ENCODE measurements at regions not wholly inside any gene's neighbourhood (a gene's known extent, or its start where the extent isn't known, plus 50 kb on each side); places are given as distances from the start of the nearest gene placed in this dataset.

DNA sequence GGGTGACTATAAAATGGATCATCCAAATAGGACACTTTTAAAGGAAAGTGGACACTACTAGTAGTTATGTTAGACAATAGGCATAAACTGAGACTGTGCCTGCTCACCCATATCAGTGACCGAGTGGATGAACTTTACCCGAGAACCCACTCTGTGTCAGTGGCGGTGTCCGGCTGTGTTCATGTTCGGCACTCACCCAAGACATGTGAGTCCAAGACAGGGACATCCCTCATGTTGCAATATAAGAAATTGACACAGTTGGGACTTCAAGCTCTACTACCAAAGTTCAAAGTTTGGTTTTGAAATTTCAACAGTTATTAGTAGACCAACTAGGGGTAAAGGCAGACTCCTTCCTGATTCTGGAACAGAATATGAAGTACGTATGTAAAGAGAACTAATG, 326.3 kb upstream of the TNP1 start:
- H3K9ac ChIP-seq (ENCODE audit: low read length): peak overlapping the region; percentile 82
- H3K9me3 ChIP-seq (ENCODE audit: control insufficient read depth, low read length): no peaks in the 10 kb centered on the region
- no peak for DNase-seq (ENCODE audit: low read depth)
- no peaks in the 10 kb centered on the region for H3K36me3 ChIP-seq (ENCODE audit: control insufficient read depth, insufficient read depth, low read length, severe bottlenecking)
- H3K4me3 ChIP-seq (ENCODE audit: low read length): peak overlapping the region; percentile 10
- no peaks in the 10 kb centered on the region for H3K27me3 ChIP-seq (replicated peaks; ENCODE audit: control insufficient read depth, insufficient read depth, low read length)
- H3K4me1 ChIP-seq (ENCODE audit: control insufficient read depth, insufficient read depth, low read length): peaks cover 45% of the 10 kb centered on the region

DNA sequence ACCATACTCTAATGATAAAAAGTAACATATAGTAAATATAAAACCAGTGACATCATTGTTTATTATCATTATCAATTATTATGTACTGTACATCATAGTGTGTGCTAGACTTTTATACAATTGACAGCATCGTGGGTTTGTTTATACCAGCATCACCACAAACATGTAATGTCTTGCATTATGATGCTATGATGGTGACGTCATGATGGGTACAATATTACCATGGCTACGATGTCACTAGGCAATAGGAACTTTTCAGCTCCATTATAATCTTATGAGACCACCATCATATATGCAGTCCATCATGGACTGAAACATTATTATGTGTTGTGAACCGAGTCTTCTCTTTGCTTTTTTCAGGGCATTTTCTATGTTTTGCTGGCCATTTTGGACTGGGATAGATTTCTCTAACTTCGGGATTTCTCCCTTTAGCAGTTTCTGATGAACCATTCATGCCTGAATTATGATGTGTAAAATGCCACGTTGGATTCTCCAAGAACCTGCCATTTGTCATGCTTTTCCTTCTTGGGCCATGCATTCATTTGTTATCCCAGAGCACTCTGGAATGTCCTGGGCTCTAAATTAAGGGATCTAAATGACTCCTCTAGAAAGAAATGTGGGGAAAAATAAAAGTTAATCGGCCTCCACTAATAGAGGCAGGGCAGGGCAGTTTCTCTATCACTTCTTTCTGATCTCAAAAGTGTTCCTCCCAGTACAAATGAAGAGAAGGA, 325.6 kb upstream of the TNP1 start:
- Histone ChIP-seq H3K4me3 (ENCODE audit: low read length) (peak overlapping the region; percentile 10), H3K4me1 (ENCODE audit: control insufficient read depth, insufficient read depth, low read length) (peaks cover 45% of the 10 kb centered on the region), H3K9me3 (ENCODE audit: control insufficient read depth, low read length) (no peaks in the 10 kb centered on the region), H3K9ac (ENCODE audit: low read length) (peak overlapping the region; percentile 82), H3K27me3 (replicated peaks; ENCODE audit: control insufficient read depth, insufficient read depth, low read length) (no peaks in the 10 kb centered on the region), H3K36me3 (ENCODE audit: control insufficient read depth, insufficient read depth, low read length, severe bottlenecking) (no peaks in the 10 kb centered on the region)
- no peak for DNase-seq (ENCODE audit: low read depth)

DNA sequence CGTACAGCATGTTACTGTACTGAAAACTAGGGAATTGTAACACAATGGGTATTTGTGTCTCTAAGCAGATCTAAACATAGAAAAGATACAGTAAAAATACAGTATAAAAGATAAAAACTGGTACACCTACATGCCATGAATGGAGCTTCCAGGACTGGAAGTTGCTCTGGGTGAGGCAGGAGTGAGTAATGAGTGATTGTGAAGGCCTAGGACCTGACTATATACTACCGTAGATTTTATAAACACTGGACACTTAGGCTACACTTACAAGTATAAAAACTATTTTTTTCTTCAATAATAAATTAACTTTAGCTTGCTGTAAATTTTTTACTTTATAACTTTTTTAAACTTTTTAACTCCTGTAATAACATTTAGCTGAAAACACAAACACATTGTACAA, 324.4 kb upstream of the TNP1 start:
- DNase-seq (ENCODE audit: low read depth): no peak
- Histone ChIP-seq H3K9me3 (ENCODE audit: control insufficient read depth, low read length) (no peaks in the 10 kb centered on the region), H3K4me3 (ENCODE audit: low read length) (no peak overlapping the region), H3K9ac (ENCODE audit: low read length) (no peak overlapping the region), H3K27me3 (replicated peaks; ENCODE audit: control insufficient read depth, insufficient read depth, low read length) (no peaks in the 10 kb centered on the region), H3K4me1 (ENCODE audit: control insufficient read depth, insufficient read depth, low read length) (peaks cover 37% of the 10 kb centered on the region), H3K36me3 (ENCODE audit: control insufficient read depth, insufficient read depth, low read length, severe bottlenecking) (no peaks in the 10 kb centered on the region)

DNA sequence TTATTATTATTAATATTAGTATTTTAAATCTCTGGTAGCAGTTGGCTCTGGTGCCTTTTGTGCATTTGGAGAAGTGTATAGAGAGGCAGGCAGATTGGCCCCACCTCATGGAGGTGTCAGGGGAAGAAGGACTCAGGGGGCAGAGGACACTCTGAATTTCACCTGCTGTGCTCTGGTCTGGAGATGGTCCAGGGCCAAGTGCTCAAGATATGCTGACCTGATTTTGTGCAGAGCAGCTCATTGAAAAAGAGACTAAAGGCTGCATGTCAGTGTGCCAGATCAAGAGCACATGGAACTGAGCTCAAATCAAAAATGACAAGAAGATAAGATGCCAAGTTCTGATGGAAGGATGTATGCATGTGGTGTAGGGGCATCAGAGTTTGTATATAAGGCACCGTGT, 323.6 kb upstream of the TNP1 start:
- H3K9me3 ChIP-seq (ENCODE audit: control insufficient read depth, low read length): no peaks in the 10 kb centered on the region
- H3K9ac ChIP-seq (ENCODE audit: low read length): no peak overlapping the region
- H3K27me3 ChIP-seq (replicated peaks; ENCODE audit: control insufficient read depth, insufficient read depth, low read length): no peaks in the 10 kb centered on the region
- DNase-seq (ENCODE audit: low read depth): no peak
- peaks cover 34% of the 10 kb centered on the region for H3K4me1 ChIP-seq (ENCODE audit: control insufficient read depth, insufficient read depth, low read length)
- no peak overlapping the region for H3K4me3 ChIP-seq (ENCODE audit: low read length)
- H3K36me3 ChIP-seq (ENCODE audit: control insufficient read depth, insufficient read depth, low read length, severe bottlenecking): no peaks in the 10 kb centered on the region

DNA sequence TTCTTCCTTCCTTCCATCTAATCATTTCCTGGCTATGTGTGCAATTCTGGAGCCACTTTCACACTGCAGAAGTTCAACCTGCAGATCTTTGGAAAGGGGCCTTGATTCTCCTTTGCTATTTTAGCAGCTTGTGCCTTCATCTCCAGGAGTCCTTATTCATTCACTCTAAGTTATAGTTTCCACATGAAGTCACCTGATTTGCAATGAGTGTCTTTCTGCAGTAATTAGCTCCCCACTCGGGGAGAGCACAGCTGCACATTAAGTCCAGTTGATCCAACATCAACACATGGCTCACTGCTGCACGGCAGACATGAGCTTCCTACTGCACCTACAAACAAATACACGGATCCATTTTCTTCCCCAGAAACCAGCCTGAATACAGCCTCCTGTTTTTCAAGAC, 323.1 kb upstream of the TNP1 start:
- H3K27me3 ChIP-seq (replicated peaks; ENCODE audit: control insufficient read depth, insufficient read depth, low read length): no peaks in the 10 kb centered on the region
- no peak overlapping the region for H3K9ac ChIP-seq (ENCODE audit: low read length)
- H3K4me1 ChIP-seq (ENCODE audit: control insufficient read depth, insufficient read depth, low read length): peaks cover 34% of the 10 kb centered on the region
- no peak overlapping the region for H3K4me3 ChIP-seq (ENCODE audit: low read length)
- DNase-seq (ENCODE audit: low read depth): no peak
- no peaks in the 10 kb centered on the region for H3K36me3 ChIP-seq (ENCODE audit: control insufficient read depth, insufficient read depth, low read length, severe bottlenecking)
- H3K9me3 ChIP-seq (ENCODE audit: control insufficient read depth, low read length): no peaks in the 10 kb centered on the region

DNA sequence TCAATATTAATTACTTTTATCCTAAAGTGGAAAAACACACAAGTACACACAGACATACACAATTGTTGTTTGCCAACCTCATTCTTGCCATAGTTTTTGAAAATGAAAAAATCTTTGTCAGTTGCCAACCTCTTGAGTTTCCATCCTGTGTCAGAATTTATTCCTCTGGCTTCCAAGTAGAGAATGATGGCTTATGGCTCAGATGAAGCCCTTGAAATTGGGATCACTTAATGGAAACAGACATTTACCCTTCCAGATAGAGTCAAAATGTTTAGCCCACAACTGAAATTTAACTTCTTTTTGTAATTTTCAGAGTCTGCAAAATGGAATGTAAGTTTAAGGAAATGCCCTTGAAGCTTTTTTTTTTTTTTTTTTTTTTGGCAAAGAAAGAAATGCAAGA, 321.6 kb upstream of the TNP1 start:
- Histone ChIP-seq H3K4me3 (ENCODE audit: low read length) (no peak overlapping the region), H3K9me3 (ENCODE audit: control insufficient read depth, low read length) (no peaks in the 10 kb centered on the region), H3K36me3 (ENCODE audit: control insufficient read depth, insufficient read depth, low read length, severe bottlenecking) (no peaks in the 10 kb centered on the region), H3K4me1 (ENCODE audit: control insufficient read depth, insufficient read depth, low read length) (peaks cover 22% of the 10 kb centered on the region), H3K9ac (ENCODE audit: low read length) (no peak overlapping the region), H3K27me3 (replicated peaks; ENCODE audit: control insufficient read depth, insufficient read depth, low read length) (no peaks in the 10 kb centered on the region)
- peak; percentile 2 for DNase-seq (ENCODE audit: low read depth)

DNA sequence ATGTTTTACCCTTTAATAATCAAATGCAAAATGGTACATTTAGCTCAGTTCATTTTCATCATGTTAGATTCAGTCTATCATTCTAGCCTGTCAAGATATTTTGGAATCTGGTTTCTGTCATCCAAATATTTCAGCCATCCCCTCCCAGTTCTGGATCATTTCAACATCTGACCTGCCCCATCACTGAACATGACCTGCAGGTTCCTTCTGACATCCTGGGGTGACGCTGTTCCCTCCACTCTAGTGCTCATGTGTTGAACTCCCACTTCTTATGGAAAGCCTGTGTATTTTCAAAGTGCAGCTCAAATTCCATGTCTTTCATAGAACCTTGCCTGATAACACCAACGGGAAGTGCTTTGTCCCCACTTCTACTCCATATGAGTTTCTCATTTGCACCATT, 320.0 kb upstream of the TNP1 start:
- H3K4me1 ChIP-seq (ENCODE audit: control insufficient read depth, insufficient read depth, low read length): peaks cover 6% of the 10 kb centered on the region
- H3K9ac ChIP-seq (ENCODE audit: low read length): no peak overlapping the region
- H3K4me3 ChIP-seq (ENCODE audit: low read length): no peak overlapping the region
- H3K9me3 ChIP-seq (ENCODE audit: control insufficient read depth, low read length): no peaks in the 10 kb centered on the region
- no peaks in the 10 kb centered on the region for H3K36me3 ChIP-seq (ENCODE audit: control insufficient read depth, insufficient read depth, low read length, severe bottlenecking)
- no peaks in the 10 kb centered on the region for H3K27me3 ChIP-seq (replicated peaks; ENCODE audit: control insufficient read depth, insufficient read depth, low read length)
- DNase-seq (ENCODE audit: low read depth): no peak

DNA sequence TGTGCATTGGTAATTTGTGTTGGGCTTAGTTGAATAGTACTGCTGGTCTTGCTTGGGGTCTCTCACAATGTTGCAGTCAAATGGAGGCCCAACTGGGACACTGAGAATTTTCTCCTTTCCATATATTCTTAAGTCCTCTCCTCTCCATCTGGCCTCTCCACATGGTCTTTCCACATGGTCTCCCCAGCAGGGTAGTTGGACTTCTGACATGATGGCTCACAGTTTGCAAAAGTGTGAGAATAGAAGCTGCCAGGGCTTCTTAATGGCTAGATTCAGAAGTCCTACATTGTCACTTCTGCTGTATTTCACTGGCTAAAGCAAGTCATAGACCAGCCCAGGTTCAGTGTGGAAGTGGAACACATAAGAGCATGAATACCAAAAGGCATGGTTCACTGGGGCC, 318.5 kb upstream of the TNP1 start:
- H3K9ac ChIP-seq (ENCODE audit: low read length): no peak overlapping the region
- no peak overlapping the region for H3K4me3 ChIP-seq (ENCODE audit: low read length)
- H3K36me3 ChIP-seq (ENCODE audit: control insufficient read depth, insufficient read depth, low read length, severe bottlenecking): no peaks in the 10 kb centered on the region
- DNase-seq (ENCODE audit: low read depth): no peak
- no peaks in the 10 kb centered on the region for H3K9me3 ChIP-seq (ENCODE audit: control insufficient read depth, low read length)
- H3K4me1 ChIP-seq (ENCODE audit: control insufficient read depth, insufficient read depth, low read length): no peaks in the 10 kb centered on the region
- no peaks in the 10 kb centered on the region for H3K27me3 ChIP-seq (replicated peaks; ENCODE audit: control insufficient read depth, insufficient read depth, low read length)

DNA sequence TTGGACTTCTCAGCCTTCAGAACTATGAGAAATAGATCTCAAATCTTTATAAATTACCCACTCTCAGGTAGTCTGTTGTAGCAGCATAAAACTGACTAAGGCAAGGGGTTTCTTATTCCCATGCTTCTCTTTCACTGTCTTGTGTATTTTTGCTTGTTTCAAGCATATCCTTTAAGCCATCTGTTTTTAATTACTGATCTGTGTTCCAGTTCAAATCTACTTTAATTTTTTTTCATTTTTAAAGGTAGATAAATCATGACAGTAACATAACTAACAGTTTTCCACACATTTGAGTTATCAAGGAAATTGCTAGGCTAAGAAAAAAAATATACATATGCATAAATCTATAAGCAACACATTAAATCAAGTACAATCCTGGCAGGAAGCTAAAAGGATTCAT, 317.9 kb upstream of the TNP1 start:
- Histone ChIP-seq H3K9ac (ENCODE audit: low read length) (no peak overlapping the region), H3K27me3 (replicated peaks; ENCODE audit: control insufficient read depth, insufficient read depth, low read length) (no peaks in the 10 kb centered on the region), H3K9me3 (ENCODE audit: control insufficient read depth, low read length) (no peaks in the 10 kb centered on the region), H3K36me3 (ENCODE audit: control insufficient read depth, insufficient read depth, low read length, severe bottlenecking) (no peaks in the 10 kb centered on the region), H3K4me1 (ENCODE audit: control insufficient read depth, insufficient read depth, low read length) (no peaks in the 10 kb centered on the region), H3K4me3 (ENCODE audit: low read length) (no peak overlapping the region)
- peak; percentile 44 for DNase-seq (ENCODE audit: low read depth)

DNA sequence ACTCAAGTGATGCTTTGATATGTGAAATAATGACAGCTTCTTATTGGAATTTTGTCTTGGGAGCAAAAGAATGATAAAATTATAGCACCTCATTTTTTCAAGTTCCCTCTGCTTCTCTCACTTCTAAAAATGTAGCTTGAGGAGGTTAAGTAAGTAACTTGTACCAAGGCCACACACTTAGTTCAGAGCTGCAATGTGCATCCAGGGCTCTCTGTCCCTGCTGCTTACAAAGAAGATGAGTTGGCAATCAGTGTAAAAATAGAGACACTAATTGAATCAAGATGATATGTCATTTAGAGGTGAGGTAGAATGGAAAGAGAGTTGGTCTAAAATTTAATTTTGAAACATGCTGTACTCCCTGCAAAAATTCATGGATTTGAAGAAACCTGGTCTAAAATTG, 312.0 kb upstream of the TNP1 start:
- no peaks in the 10 kb centered on the region for H3K4me1 ChIP-seq (ENCODE audit: control insufficient read depth, insufficient read depth, low read length)
- H3K36me3 ChIP-seq (ENCODE audit: control insufficient read depth, insufficient read depth, low read length, severe bottlenecking): no peaks in the 10 kb centered on the region
- no peaks in the 10 kb centered on the region for H3K27me3 ChIP-seq (replicated peaks; ENCODE audit: control insufficient read depth, insufficient read depth, low read length)
- no peak for DNase-seq (ENCODE audit: low read depth)
- no peak overlapping the region for H3K9ac ChIP-seq (ENCODE audit: low read length)
- H3K4me3 ChIP-seq (ENCODE audit: low read length): no peak overlapping the region
- no peaks in the 10 kb centered on the region for H3K9me3 ChIP-seq (ENCODE audit: control insufficient read depth, low read length)

DNA sequence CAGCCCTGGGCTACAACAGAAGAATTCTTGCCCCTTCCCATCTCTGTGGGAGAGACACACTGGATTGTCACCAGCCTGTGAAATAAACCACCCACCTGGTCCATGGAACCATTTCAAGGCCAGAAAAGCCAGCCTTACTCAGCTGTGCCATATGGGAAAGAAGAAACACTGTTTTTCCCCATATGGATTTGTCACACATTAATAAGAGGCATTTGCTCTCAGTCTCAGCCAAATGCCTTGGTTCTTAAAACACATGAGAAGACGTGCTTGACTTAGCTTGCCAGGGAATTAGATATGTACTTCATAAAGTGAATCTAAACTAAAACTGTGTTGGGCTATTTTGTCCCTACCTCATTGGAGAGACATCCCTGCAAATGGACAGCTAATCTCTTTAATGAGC, 308.6 kb upstream of the TNP1 start:
- Histone ChIP-seq H3K4me1 (ENCODE audit: control insufficient read depth, insufficient read depth, low read length) (peaks cover 5% of the 10 kb centered on the region), H3K4me3 (ENCODE audit: low read length) (no peak overlapping the region)
- peak; percentile 19 for DNase-seq (ENCODE audit: low read depth)

DNA sequence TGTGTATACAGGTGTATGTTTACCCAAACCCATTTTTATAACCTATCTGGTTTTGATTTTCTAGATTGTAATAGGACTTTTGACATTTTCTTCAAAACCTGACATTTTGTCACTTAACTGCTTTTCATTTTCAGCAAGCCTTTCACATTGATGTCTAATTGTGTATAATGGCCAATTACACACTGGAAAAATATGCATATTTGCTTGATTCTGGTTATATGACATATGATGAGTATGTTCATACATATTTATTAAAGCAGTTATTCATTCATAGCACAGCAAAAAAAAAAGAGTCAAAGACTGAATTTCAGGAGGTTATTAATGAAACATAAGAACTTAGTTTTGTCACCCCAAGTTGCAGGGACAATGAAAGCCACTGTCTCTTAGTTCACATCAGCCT, 307.7 kb upstream of the TNP1 start:
- Histone ChIP-seq H3K4me1 (ENCODE audit: control insufficient read depth, insufficient read depth, low read length) (peaks cover 5% of the 10 kb centered on the region), H3K36me3 (ENCODE audit: control insufficient read depth, insufficient read depth, low read length, severe bottlenecking) (no peaks in the 10 kb centered on the region), H3K27me3 (replicated peaks; ENCODE audit: control insufficient read depth, insufficient read depth, low read length) (no peaks in the 10 kb centered on the region), H3K4me3 (ENCODE audit: low read length) (no peak overlapping the region), H3K9me3 (ENCODE audit: control insufficient read depth, low read length) (no peaks in the 10 kb centered on the region), H3K9ac (ENCODE audit: low read length) (no peak overlapping the region)
- no peak for DNase-seq (ENCODE audit: low read depth)

More for the DNA sequence above, 308.6 kb upstream of the TNP1 start:
- H3K9me3 ChIP-seq (ENCODE audit: control insufficient read depth, low read length): no peaks in the 10 kb centered on the region
- H3K27me3 ChIP-seq (replicated peaks; ENCODE audit: control insufficient read depth, insufficient read depth, low read length): no peaks in the 10 kb centered on the region
- no peak overlapping the region for H3K9ac ChIP-seq (ENCODE audit: low read length)
- no peaks in the 10 kb centered on the region for H3K36me3 ChIP-seq (ENCODE audit: control insufficient read depth, insufficient read depth, low read length, severe bottlenecking)

Data from adipocyte (in vitro differentiated cells).